RKO (cell line): ENCODE measurements at regions not wholly inside any gene's neighbourhood (a gene's known extent, or its start where the extent isn't known, plus 50 kb on each side); places are given as distances from the start of the nearest gene placed in this dataset.
"Not testable (repeated sequence)": the region's sequence is repeated elsewhere in the genome, so short reads cannot be mapped to it uniquely, and the experiment has no call there.

Source experiments
- DNase-seq: peaks from one replicate; pipeline ENCODE4 v3.0.0-alpha.2; 2016; ENCODE audit warnings: low spot score

- DNase-seq, result no peak
Observed at GRCh38 chr5:169531631-169532030, 51.9 kb upstream of the SPDL1 start.

- no peak for DNase-seq
Observed at GRCh38 chr5:169527863-169528262, 55.7 kb upstream of the SPDL1 start.

GRCh38 chr5:169527066-169527465, 56.5 kb upstream of the SPDL1 start:
- DNase-seq, result no peak

- no peak for DNase-seq
Observed at GRCh38 chr5:169522851-169523250, 60.7 kb upstream of the SPDL1 start.

- no peak for DNase-seq
Observed at GRCh38 chr5:169521366-169521983, 62.1 kb upstream of the SPDL1 start.

- DNase-seq, result no peak
Observed at GRCh38 chr5:169519358-169519757, 64.2 kb upstream of the SPDL1 start.

GRCh38 chr5:169518779-169519178, 64.8 kb upstream of the SPDL1 start:
- not testable (repeated sequence) for DNase-seq

GRCh38 chr5:169512385-169512784, 71.2 kb upstream of the SPDL1 start:
- DNase-seq, result no peak

- DNase-seq, result no peak
Observed at GRCh38 chr5:169511708-169512107, 71.9 kb upstream of the SPDL1 start.

GRCh38 chr5:169507051-169507450, 76.5 kb upstream of the SPDL1 start:
- no peak for DNase-seq

- DNase-seq, result no peak
Observed at GRCh38 chr5:169503886-169504285, 79.7 kb upstream of the SPDL1 start.

GRCh38 chr5:169499990-169500505, 83.5 kb upstream of the SPDL1 start:
- no peak for DNase-seq

- no peak for DNase-seq
Observed at GRCh38 chr5:169496878-169497277, 86.7 kb upstream of the SPDL1 start.

- DNase-seq, result no peak
Observed at GRCh38 chr5:169494941-169495548, 88.5 kb upstream of the SPDL1 start.

- peak; percentile 0 for DNase-seq
Observed at GRCh38 chr5:169494383-169494935, 89.1 kb upstream of the SPDL1 start.

- no peak for DNase-seq
Observed at GRCh38 chr5:169474226-169474625, 109.3 kb upstream of the SPDL1 start.

- DNase-seq, result no peak
Observed at GRCh38 chr5:169472544-169472943, 111.0 kb upstream of the SPDL1 start.

GRCh38 chr5:169471021-169471420, 112.6 kb upstream of the SPDL1 start:
- no peak for DNase-seq

GRCh38 chr5:169467041-169467771, 116.4 kb upstream of the SPDL1 start:
- no peak for DNase-seq

- DNase-seq, result no peak
Observed at GRCh38 chr5:169460896-169461295, 122.7 kb upstream of the SPDL1 start.

GRCh38 chr5:169460123-169460522, 123.5 kb upstream of the SPDL1 start:
- DNase-seq, result no peak

GRCh38 chr5:169458221-169458620, 125.4 kb upstream of the SPDL1 start:
- no peak for DNase-seq

- no peak for DNase-seq
Observed at GRCh38 chr5:169450464-169450863, 133.1 kb upstream of the SPDL1 start.
